ENCODE measurements at regions not wholly inside any gene's neighbourhood (a gene's known extent, or its start where the extent isn't known, plus 50 kb on each side); places are given as distances from the start of the nearest gene placed in this dataset.

- no peaks in the 10 kb centered on the region for H3K9me2 ChIP-seq (replicated peaks; ENCODE audit: control insufficient read depth, low read length)
- no peak overlapping the region for H3K27ac ChIP-seq (ENCODE audit: low read depth, low read length)
- no peaks in the 10 kb centered on the region for H3K27me3 ChIP-seq (ENCODE audit: control insufficient read depth, low read length)
- TF ChIP-seq CTCF (IDR thresholded peaks at IDR 0.05; ENCODE audit: low read depth, low read length, poor library complexity, severe bottlenecking), result no peak
- TF ChIP-seq EZH2phosphoT487 (IDR thresholded peaks at IDR 0.05; ENCODE audit: borderline replicate concordance, low read length), result no peak
- H3K4me2 ChIP-seq (ENCODE audit: low read length), result no peak overlapping the region
- no peaks in the 10 kb centered on the region for H3K4me1 ChIP-seq (ENCODE audit: control insufficient read depth, low read length)
- no peaks in the 10 kb centered on the region for H4K20me1 ChIP-seq (ENCODE audit: control insufficient read depth, insufficient read depth, low read depth, low read length)
- H3K79me2 ChIP-seq (ENCODE audit: control insufficient read depth, low read length), result no peaks in the 10 kb centered on the region
- H3K36me3 ChIP-seq (ENCODE audit: control insufficient read depth, low read length), result no peaks in the 10 kb centered on the region
- H3K9me3 ChIP-seq (ENCODE audit: control insufficient read depth, insufficient read depth, low read length), result peaks cover 7% of the 10 kb centered on the region; the same call in 1 of the 2 replicates
- no peak overlapping the region for H3K4me3 ChIP-seq (ENCODE audit: low read length)
- no peaks in the 10 kb centered on the region for H3F3A ChIP-seq (ENCODE audit: control insufficient read depth, insufficient read depth)
These were observed 76.6 kb upstream of the UGP2 start for GRCh38 chr2:63765117-63765516.

GRCh38 chr2:63767307-63767706 lies 74.4 kb upstream of the UGP2 start:
- TF ChIP-seq CTCF (IDR thresholded peaks at IDR 0.05; ENCODE audit: low read depth, low read length, poor library complexity, severe bottlenecking) (no peak), EZH2phosphoT487 (IDR thresholded peaks at IDR 0.05; ENCODE audit: borderline replicate concordance, low read length) (no peak)
- Histone ChIP-seq H3K4me3 (ENCODE audit: low read length) (no peak overlapping the region), H3K4me2 (ENCODE audit: low read length) (no peak overlapping the region), H3K27me3 (ENCODE audit: control insufficient read depth, low read length) (no peaks in the 10 kb centered on the region), H4K20me1 (ENCODE audit: control insufficient read depth, insufficient read depth, low read depth, low read length) (no peaks in the 10 kb centered on the region), H3K9me2 (replicated peaks; ENCODE audit: control insufficient read depth, low read length) (no peaks in the 10 kb centered on the region), H3K4me1 (ENCODE audit: control insufficient read depth, low read length) (no peaks in the 10 kb centered on the region), H3K79me2 (ENCODE audit: control insufficient read depth, low read length) (no peaks in the 10 kb centered on the region), H3F3A (ENCODE audit: control insufficient read depth, insufficient read depth) (no peaks in the 10 kb centered on the region), H3K9me3 (ENCODE audit: control insufficient read depth, insufficient read depth, low read length) (peaks cover 7% of the 10 kb centered on the region; the same call in 1 of the 2 replicates), H3K36me3 (ENCODE audit: control insufficient read depth, low read length) (no peaks in the 10 kb centered on the region), H3K27ac (ENCODE audit: low read depth, low read length) (no peak overlapping the region)

GRCh38 chr2:63768051-63768450 lies 73.6 kb upstream of the UGP2 start:
- Histone ChIP-seq H3K79me2 (ENCODE audit: control insufficient read depth, low read length) (no peaks in the 10 kb centered on the region), H3K4me2 (ENCODE audit: low read length) (no peak overlapping the region), H4K20me1 (ENCODE audit: control insufficient read depth, insufficient read depth, low read depth, low read length) (no peaks in the 10 kb centered on the region), H3K9me3 (ENCODE audit: control insufficient read depth, insufficient read depth, low read length) (peaks cover 7% of the 10 kb centered on the region; the same call in 1 of the 2 replicates), H3K27ac (ENCODE audit: low read depth, low read length) (no peak overlapping the region), H3K27me3 (ENCODE audit: control insufficient read depth, low read length) (no peaks in the 10 kb centered on the region), H3K4me3 (ENCODE audit: low read length) (no peak overlapping the region), H3K9me2 (replicated peaks; ENCODE audit: control insufficient read depth, low read length) (no peaks in the 10 kb centered on the region), H3K36me3 (ENCODE audit: control insufficient read depth, low read length) (no peaks in the 10 kb centered on the region), H3K4me1 (ENCODE audit: control insufficient read depth, low read length) (no peaks in the 10 kb centered on the region), H3F3A (ENCODE audit: control insufficient read depth, insufficient read depth) (no peaks in the 10 kb centered on the region)
- TF ChIP-seq CTCF (IDR thresholded peaks at IDR 0.05; ENCODE audit: low read depth, low read length, poor library complexity, severe bottlenecking) (no peak), EZH2phosphoT487 (IDR thresholded peaks at IDR 0.05; ENCODE audit: borderline replicate concordance, low read length) (no peak)
